GM23248 (cell line): ENCODE measurements at regions not wholly inside any gene's neighbourhood (a gene's known extent, or its start where the extent isn't known, plus 50 kb on each side); places are given as distances from the start of the nearest gene placed in this dataset.

Experiments
- DNase-seq: peaks from one replicate; pipeline ENCODE4 v3.0.0-alpha.2; 2015
- H2AFZ ChIP-seq: fragments of 200-600 bp; sonication (generic); 2 replicates; pipeline ENCODE4 v1.6.1; 2016; ENCODE audit warnings: antibody characterized with exemption
- H3F3A ChIP-seq: fragments of 200-600 bp; sonication (generic); 2 replicates; pipeline ENCODE4 v1.6.1; 2016; ENCODE audit warnings: mild to moderate bottlenecking, antibody characterized with exemption, mixed run types; ENCODE audit not compliant: insufficient read depth
- H3K27ac ChIP-seq: fragments of 200-600 bp; sonication (generic); 2 replicates; pipeline ENCODE4 v1.5.1; 2016; ENCODE audit warnings: mild to moderate bottlenecking
- H3K27me3 ChIP-seq: fragments of 200-600 bp; sonication (generic); replicated peaks from 2 replicates; pipeline ENCODE4 v1.6.1; 2016; ENCODE audit warnings: mild to moderate bottlenecking; ENCODE audit not compliant: insufficient read depth
- H3K36me3 ChIP-seq: fragments of 200-600 bp; sonication (generic); 2 replicates; pipeline ENCODE4 v1.6.1; 2016; ENCODE audit warnings: low read depth, mild to moderate bottlenecking
- H3K4me1 ChIP-seq: fragments of 200-600 bp; sonication (generic); 2 replicates; pipeline ENCODE4 v1.6.1; 2016; ENCODE audit warnings: mild to moderate bottlenecking; ENCODE audit not compliant: insufficient read depth
- H3K4me2 ChIP-seq: fragments of 200-600 bp; sonication (generic); one replicate; pipeline ENCODE4 v1.6.1; 2016; ENCODE audit warnings: mild to moderate bottlenecking; ENCODE audit not compliant: unreplicated experiment
- H3K4me3 ChIP-seq: fragments of 200-600 bp; sonication (generic); 2 replicates; pipeline ENCODE4 v1.5.1; 2016; ENCODE audit warnings: mild to moderate bottlenecking
- H3K79me2 ChIP-seq: fragments of 200-600 bp; sonication (generic); 2 replicates; pipeline ENCODE4 v1.6.1; 2016; ENCODE audit warnings: mild to moderate bottlenecking; ENCODE audit not compliant: insufficient read depth
- H3K9ac ChIP-seq: fragments of 200-600 bp; sonication (generic); 2 replicates; pipeline ENCODE4 v1.6.1; 2016; ENCODE audit warnings: mild to moderate bottlenecking
- H3K9me2 ChIP-seq: fragments of 200-600 bp; sonication (generic); 2 replicates; pipeline ENCODE4 v1.6.1; 2016; ENCODE audit warnings: mixed run types, mild to moderate bottlenecking, moderate library complexity; ENCODE audit not compliant: insufficient read depth
- H3K9me3 ChIP-seq: fragments of 200-600 bp; sonication (generic); one replicate; pipeline ENCODE4 v1.6.1; 2017; ENCODE audit warnings: low read depth
- H4K20me1 ChIP-seq: fragments of 200-600 bp; sonication (generic); 2 replicates; pipeline ENCODE4 v1.6.0; 2016; ENCODE audit not compliant: insufficient read depth
- EZH2 ChIP-seq: fragments of 200-600 bp; sonication (generic); IDR thresholded peaks from 2 replicates; pipeline ENCODE4 v1.6.1; 2018; ENCODE audit warnings: antibody characterized with exemption, mild to moderate bottlenecking; ENCODE audit not compliant: insufficient read depth, poor library complexity, severe bottlenecking
- EZH2phosphoT487 ChIP-seq: fragments of 200-600 bp; sonication (generic); IDR thresholded peaks from 2 replicates; pipeline ENCODE4 v1.6.1; 2018; ENCODE audit warnings: antibody characterized with exemption, moderate library complexity, mild to moderate bottlenecking, low read depth; ENCODE audit not compliant: insufficient read depth
- WGBS, 2 experiments: methylation state at CpG; one replicate each; pipeline ENCODE4 v1.1.6; 2015 to 2017; ENCODE audit warnings: low lambda C conversion rate in 2 of 2, low coverage in 1 of 2; ENCODE audit errors: missing lambda C conversion rate in 2 of 2; 5-methylcytosine and 5-hydroxymethylcytosine counted together
- in situ Hi-C: fragments of 300-500 bp; cut with MboI; formaldehyde crosslinking; loops from 2 replicates; pipeline ENCODE4 v1.15.0; 2020

DNA sequence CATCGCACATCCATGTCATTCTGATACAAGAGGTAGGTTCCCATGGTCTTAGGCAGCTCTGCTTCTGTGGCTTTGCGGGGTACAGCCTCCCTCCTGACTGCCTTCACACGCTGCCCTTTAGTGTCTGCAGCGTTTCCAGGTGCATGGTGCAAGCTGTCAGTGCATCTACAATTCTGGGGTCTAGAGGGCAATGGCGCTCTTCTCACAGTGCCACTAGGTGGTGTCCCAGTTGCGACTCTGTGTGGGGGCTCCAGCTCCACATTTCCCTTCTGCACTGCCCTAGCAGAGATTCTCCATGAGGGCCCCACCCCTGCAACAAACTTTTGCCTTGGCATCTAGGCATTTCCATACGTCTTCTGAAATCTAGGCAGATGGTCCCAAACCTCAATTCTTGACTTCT, 138.2 kb upstream of the BRINP3 start:
- in situ Hi-C loops: no loop called here
- no peaks in the 10 kb centered on the region for H3K4me1 ChIP-seq
- H3K79me2 ChIP-seq: no peaks in the 10 kb centered on the region
- no peak for DNase-seq
- 21 to 28% methylated on average over 7 of the region's 7 CpGs for WGBS, 2 experiments
- no peak overlapping the region for H2AFZ ChIP-seq
- H3K27ac ChIP-seq: no peak overlapping the region
- H3K9me3 ChIP-seq: no peaks in the 10 kb centered on the region
- no peaks in the 10 kb centered on the region for H3F3A ChIP-seq
- H4K20me1 ChIP-seq: no peaks in the 10 kb centered on the region
- no peaks in the 10 kb centered on the region for H3K27me3 ChIP-seq
- no peak overlapping the region for H3K4me3 ChIP-seq
- H3K9ac ChIP-seq: no peak overlapping the region
- no peak overlapping the region for H3K4me2 ChIP-seq
- no peak for TF ChIP-seq EZH2phosphoT487
- TF ChIP-seq EZH2: no peak
- H3K9me2 ChIP-seq: no peaks in the 10 kb centered on the region
- no peaks in the 10 kb centered on the region for H3K36me3 ChIP-seq

DNA sequence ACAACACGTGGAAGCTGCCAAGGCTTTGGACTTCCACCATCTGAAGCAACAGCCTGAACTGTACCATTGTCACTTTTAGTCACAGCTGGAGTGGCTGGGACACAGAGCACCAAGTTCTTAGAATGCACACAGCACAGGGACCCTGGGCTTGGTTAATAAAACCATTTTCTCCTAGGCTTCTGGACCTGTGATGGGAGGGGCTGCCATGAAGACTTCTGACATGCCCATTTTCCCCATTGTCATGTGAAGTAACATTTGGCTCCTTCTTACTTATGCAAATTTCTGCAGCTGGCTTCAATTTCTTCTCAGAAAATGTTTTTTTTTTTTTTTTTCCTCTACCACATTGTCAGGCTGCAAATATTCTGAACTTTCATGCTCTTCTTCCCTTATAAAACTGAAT, 138.6 kb upstream of the BRINP3 start:
- H3K27ac ChIP-seq: no peak overlapping the region
- H3K4me3 ChIP-seq: no peak overlapping the region

DNA sequence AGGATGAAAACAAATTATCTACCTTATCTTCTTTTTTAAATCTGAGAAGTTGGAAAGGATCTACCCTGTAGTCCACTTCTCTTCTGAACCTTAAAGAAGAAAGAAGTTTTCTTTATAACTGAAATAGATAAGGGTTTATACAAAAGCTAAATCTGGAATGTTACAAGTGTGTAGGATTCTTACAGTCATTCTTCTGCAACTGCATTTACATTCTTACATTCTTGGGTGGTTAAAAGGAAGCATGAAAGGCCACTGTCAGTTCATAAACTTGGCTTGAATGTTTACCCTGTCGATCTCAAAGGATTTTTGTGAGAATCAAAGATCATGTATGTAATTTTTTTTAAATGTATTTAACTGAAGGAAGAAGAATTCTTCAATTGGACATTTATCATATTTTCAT, 142.1 kb upstream of the BRINP3 start:
- Histone ChIP-seq H3K9ac (no peak overlapping the region), H3F3A (no peaks in the 10 kb centered on the region), H3K36me3 (no peaks in the 10 kb centered on the region), H2AFZ (no peak overlapping the region), H3K9me3 (no peaks in the 10 kb centered on the region), H3K79me2 (no peaks in the 10 kb centered on the region), H3K9me2 (no peaks in the 10 kb centered on the region), H3K4me1 (no peaks in the 10 kb centered on the region), H3K4me2 (no peak overlapping the region), H3K27ac (no peak overlapping the region), H4K20me1 (no peaks in the 10 kb centered on the region), H3K27me3 (no peaks in the 10 kb centered on the region), H3K4me3 (no peak overlapping the region)
- in situ Hi-C loops: no loop called here
- DNase-seq: no peak
- TF ChIP-seq EZH2 (no peak), EZH2phosphoT487 (no peak)
- 0 to 2% methylated on average over 1 of the region's 1 CpG for WGBS, 2 experiments

More for the DNA sequence above, 138.6 kb upstream of the BRINP3 start:
- Histone ChIP-seq H3K79me2 (no peaks in the 10 kb centered on the region), H3F3A (no peaks in the 10 kb centered on the region), H3K9me3 (no peaks in the 10 kb centered on the region), H3K9ac (no peak overlapping the region), H3K4me2 (no peak overlapping the region), H3K4me1 (no peaks in the 10 kb centered on the region), H2AFZ (no peak overlapping the region), H4K20me1 (no peaks in the 10 kb centered on the region), H3K36me3 (no peaks in the 10 kb centered on the region), H3K27me3 (no peaks in the 10 kb centered on the region), H3K9me2 (no peaks in the 10 kb centered on the region)
- DNase-seq: no peak
- TF ChIP-seq EZH2 (no peak), EZH2phosphoT487 (no peak)
- in situ Hi-C loops: no loop called here
- 0 to 18% methylated on average over 1 of the region's 1 CpG for WGBS, 2 experiments

DNA sequence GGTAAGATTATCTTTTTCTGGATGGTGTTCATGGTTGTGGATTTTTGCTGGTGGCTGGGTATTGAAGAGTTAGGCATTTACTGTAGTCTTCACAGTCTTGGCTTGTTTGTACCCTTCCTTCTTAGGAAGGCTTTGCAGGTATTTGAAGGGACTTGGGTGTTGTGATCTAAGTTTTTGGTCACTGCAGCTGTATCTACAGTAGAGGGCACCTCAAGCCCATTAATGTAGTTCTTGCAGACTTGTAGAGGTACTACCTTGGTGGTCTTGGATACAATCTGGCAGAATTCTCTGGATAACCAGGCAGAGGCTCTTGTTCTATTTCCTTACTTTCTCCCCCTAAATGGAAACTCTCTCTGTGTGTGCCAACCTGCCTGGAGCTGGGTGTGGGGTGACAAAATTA, 155.8 kb upstream of the BRINP3 start:
- Histone ChIP-seq H3F3A (no peaks in the 10 kb centered on the region), H3K9ac (no peak overlapping the region), H3K27me3 (no peaks in the 10 kb centered on the region), H3K4me2 (no peak overlapping the region), H3K79me2 (no peaks in the 10 kb centered on the region), H3K9me2 (no peaks in the 10 kb centered on the region), H3K9me3 (no peaks in the 10 kb centered on the region), H3K4me3 (no peak overlapping the region), H3K36me3 (no peaks in the 10 kb centered on the region), H2AFZ (no peak overlapping the region), H4K20me1 (no peaks in the 10 kb centered on the region), H3K27ac (no peak overlapping the region), H3K4me1 (no peaks in the 10 kb centered on the region)
- no peak for DNase-seq
- in situ Hi-C loops: no loop called here
- TF ChIP-seq EZH2 (no peak), EZH2phosphoT487 (no peak)

DNA sequence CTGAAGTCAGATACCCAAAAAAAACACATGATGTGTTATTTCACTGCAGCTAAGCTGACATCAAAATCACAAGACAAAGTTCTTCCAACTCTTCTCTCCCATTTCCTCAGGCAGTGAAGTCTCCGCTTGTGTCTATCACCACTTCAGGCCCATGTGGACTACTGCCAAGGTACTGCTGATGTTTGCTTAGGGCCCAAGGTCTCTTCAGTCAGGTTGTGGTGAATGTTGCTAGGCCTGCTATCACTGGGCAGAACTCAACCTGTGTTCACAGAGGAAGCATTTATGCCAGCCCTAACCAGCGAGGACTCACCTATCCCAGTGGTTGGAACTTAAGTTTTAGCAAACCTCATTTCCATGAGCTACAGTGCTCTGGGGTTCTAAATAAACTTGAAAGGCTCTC, 156.5 kb upstream of the BRINP3 start:
- Histone ChIP-seq H4K20me1 (no peaks in the 10 kb centered on the region), H3K9me2 (no peaks in the 10 kb centered on the region), H3K27ac (no peak overlapping the region), H2AFZ (no peak overlapping the region), H3K4me3 (no peak overlapping the region), H3K9ac (no peak overlapping the region), H3F3A (no peaks in the 10 kb centered on the region), H3K9me3 (no peaks in the 10 kb centered on the region), H3K4me2 (no peak overlapping the region), H3K27me3 (no peaks in the 10 kb centered on the region), H3K36me3 (no peaks in the 10 kb centered on the region), H3K79me2 (no peaks in the 10 kb centered on the region), H3K4me1 (no peaks in the 10 kb centered on the region)
- 19 to 22% methylated on average over 2 of the region's 2 CpGs for WGBS, 2 experiments
- in situ Hi-C loops: no loop called here
- DNase-seq: no peak
- TF ChIP-seq EZH2 (no peak), EZH2phosphoT487 (no peak)
